ENCODE measurements at regions not wholly inside any gene's neighbourhood (a gene's known extent, or its start where the extent isn't known, plus 50 kb on each side); places are given as distances from the start of the nearest gene placed in this dataset.

DNA sequence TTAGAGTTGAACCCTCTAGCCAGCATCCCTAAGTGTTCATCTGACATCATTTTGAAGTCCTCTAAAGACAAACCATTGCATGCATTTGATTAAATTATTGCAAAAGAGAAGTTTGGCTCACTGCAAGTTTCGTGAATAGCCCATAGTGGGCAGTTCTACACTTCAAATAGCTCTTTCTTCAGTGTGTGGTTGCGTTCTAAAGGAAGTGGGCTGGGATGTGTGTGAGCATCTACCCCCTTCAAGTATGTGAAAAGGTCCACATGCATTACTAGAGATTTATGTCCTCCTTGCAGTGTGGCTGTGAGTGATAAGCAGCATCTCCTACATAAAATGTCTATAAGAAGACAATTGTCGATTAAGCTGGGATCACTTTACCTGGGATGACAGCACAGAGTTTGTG lies 54.6 kb downstream of the SST start:
- Histone ChIP-seq H3K9me2 (replicated peaks; ENCODE audit: control insufficient read depth, low read length) (no peaks in the 10 kb centered on the region), H3K4me1 (ENCODE audit: control insufficient read depth, low read length) (no peaks in the 10 kb centered on the region), H3K36me3 (ENCODE audit: control insufficient read depth, low read length) (no peaks in the 10 kb centered on the region), H3F3A (ENCODE audit: control insufficient read depth, insufficient read depth) (no peaks in the 10 kb centered on the region), H3K4me2 (ENCODE audit: low read length) (no peak overlapping the region), H3K4me3 (ENCODE audit: low read length) (no peak overlapping the region), H3K79me2 (ENCODE audit: control insufficient read depth, low read length) (no peaks in the 10 kb centered on the region), H3K27me3 (ENCODE audit: control insufficient read depth, low read length) (peaks cover 16% of the 10 kb centered on the region; the same call in 1 of the 2 replicates), H3K27ac (ENCODE audit: low read depth, low read length) (no peak overlapping the region), H3K9me3 (ENCODE audit: control insufficient read depth, insufficient read depth, low read length) (no peaks in the 10 kb centered on the region), H4K20me1 (ENCODE audit: control insufficient read depth, insufficient read depth, low read depth, low read length) (no peaks in the 10 kb centered on the region)
- TF ChIP-seq EZH2phosphoT487 (IDR thresholded peaks at IDR 0.05; ENCODE audit: borderline replicate concordance, low read length): no peak
- TF ChIP-seq, protein P1, sequence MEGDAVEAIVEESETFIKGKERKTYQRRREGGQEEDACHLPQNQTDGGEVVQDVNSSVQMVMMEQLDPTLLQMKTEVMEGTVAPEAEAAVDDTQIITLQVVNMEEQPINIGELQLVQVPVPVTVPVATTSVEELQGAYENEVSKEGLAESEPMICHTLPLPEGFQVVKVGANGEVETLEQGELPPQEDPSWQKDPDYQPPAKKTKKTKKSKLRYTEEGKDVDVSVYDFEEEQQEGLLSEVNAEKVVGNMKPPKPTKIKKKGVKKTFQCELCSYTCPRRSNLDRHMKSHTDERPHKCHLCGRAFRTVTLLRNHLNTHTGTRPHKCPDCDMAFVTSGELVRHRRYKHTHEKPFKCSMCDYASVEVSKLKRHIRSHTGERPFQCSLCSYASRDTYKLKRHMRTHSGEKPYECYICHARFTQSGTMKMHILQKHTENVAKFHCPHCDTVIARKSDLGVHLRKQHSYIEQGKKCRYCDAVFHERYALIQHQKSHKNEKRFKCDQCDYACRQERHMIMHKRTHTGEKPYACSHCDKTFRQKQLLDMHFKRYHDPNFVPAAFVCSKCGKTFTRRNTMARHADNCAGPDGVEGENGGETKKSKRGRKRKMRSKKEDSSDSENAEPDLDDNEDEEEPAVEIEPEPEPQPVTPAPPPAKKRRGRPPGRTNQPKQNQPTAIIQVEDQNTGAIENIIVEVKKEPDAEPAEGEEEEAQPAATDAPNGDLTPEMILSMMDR (IDR thresholded peaks at IDR 0.05; ENCODE audit: low read depth, low read length, poor library complexity, severe bottlenecking): no peak

DNA sequence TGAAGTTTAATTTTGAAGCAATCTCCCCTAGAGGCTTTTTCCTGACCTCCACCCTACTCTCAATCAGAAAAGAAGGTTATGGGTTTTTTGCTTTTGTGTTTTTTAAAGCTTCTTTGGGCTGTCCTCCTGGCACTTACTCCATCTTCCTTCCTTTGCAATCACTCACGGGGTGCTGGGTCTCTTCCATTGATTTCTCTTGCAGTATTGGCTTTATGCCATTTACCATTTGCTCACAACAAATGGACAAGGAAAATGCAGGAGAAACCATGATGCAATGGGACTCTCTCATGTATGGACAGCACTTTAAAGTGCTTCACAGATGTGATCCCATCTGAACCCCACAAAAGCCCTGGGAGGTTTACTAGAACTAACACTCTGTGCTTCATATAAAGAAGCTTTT lies 57.5 kb downstream of the SST start:
- Histone ChIP-seq H3K9me2 (replicated peaks; ENCODE audit: control insufficient read depth, low read length) (no peaks in the 10 kb centered on the region), H3K79me2 (ENCODE audit: control insufficient read depth, low read length) (no peaks in the 10 kb centered on the region), H4K20me1 (ENCODE audit: control insufficient read depth, insufficient read depth, low read depth, low read length) (no peaks in the 10 kb centered on the region), H3K4me3 (ENCODE audit: low read length) (no peak overlapping the region), H3K27me3 (ENCODE audit: control insufficient read depth, low read length) (peaks cover 17% of the 10 kb centered on the region; the same call in 1 of the 2 replicates), H3F3A (ENCODE audit: control insufficient read depth, insufficient read depth) (no peaks in the 10 kb centered on the region), H3K4me2 (ENCODE audit: low read length) (no peak overlapping the region), H3K36me3 (ENCODE audit: control insufficient read depth, low read length) (no peaks in the 10 kb centered on the region), H3K27ac (ENCODE audit: low read depth, low read length) (no peak overlapping the region), H3K4me1 (ENCODE audit: control insufficient read depth, low read length) (no peaks in the 10 kb centered on the region), H3K9me3 (ENCODE audit: control insufficient read depth, insufficient read depth, low read length) (no peaks in the 10 kb centered on the region)
- no peak for TF ChIP-seq EZH2phosphoT487 (IDR thresholded peaks at IDR 0.05; ENCODE audit: borderline replicate concordance, low read length)
- TF ChIP-seq, protein P1 (IDR thresholded peaks at IDR 0.05; ENCODE audit: low read depth, low read length, poor library complexity, severe bottlenecking): no peak

DNA sequence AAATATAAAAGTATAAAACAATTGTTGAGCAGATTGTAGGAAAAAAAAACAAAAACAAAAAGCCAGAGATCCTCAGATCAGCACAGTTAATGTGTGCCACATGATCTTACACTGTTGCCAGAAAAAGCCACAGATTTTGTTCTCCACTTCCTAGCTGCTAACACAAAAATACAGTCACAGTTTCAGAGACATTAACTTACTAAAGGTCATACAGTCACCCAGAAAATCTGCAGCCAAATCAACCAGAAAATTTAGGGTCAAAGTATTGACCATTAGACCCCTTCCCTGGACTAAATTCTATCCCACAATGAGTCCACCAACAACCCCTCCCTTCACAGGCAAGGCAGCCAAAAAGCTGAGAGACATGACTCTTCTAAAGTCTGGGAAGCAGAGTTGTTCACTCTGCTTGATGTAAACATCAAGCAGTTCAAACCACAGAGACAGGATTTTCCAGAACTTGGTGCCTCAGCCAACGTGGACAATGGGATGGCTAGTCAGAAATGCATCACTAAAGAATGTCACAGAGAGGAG lies 59.1 kb downstream of the SST start:
- Histone ChIP-seq H3K79me2 (ENCODE audit: control insufficient read depth, low read length) (no peaks in the 10 kb centered on the region), H3F3A (ENCODE audit: control insufficient read depth, insufficient read depth) (no peaks in the 10 kb centered on the region), H3K4me2 (ENCODE audit: low read length) (no peak overlapping the region), H3K27me3 (ENCODE audit: control insufficient read depth, low read length) (peaks cover 17% of the 10 kb centered on the region; the same call in 1 of the 2 replicates), H3K4me3 (ENCODE audit: low read length) (no peak overlapping the region), H3K4me1 (ENCODE audit: control insufficient read depth, low read length) (no peaks in the 10 kb centered on the region), H3K9me3 (ENCODE audit: control insufficient read depth, insufficient read depth, low read length) (no peaks in the 10 kb centered on the region), H3K27ac (ENCODE audit: low read depth, low read length) (no peak overlapping the region), H3K9me2 (replicated peaks; ENCODE audit: control insufficient read depth, low read length) (no peaks in the 10 kb centered on the region), H3K36me3 (ENCODE audit: control insufficient read depth, low read length) (no peaks in the 10 kb centered on the region), H4K20me1 (ENCODE audit: control insufficient read depth, insufficient read depth, low read depth, low read length) (no peaks in the 10 kb centered on the region)
- TF ChIP-seq, protein P1 (IDR thresholded peaks at IDR 0.05; ENCODE audit: low read depth, low read length, poor library complexity, severe bottlenecking): no peak
- no peak for TF ChIP-seq EZH2phosphoT487 (IDR thresholded peaks at IDR 0.05; ENCODE audit: borderline replicate concordance, low read length)

Measured in DOHH2 (cell line).